ENCODE measurements at regions not wholly inside any gene's neighbourhood (a gene's known extent, or its start where the extent isn't known, plus 50 kb on each side); places are given as distances from the start of the nearest gene placed in this dataset.
"Not testable (repeated sequence)": the region's sequence is repeated elsewhere in the genome, so short reads cannot be mapped to it uniquely, and the experiment has no call there.

DNA sequence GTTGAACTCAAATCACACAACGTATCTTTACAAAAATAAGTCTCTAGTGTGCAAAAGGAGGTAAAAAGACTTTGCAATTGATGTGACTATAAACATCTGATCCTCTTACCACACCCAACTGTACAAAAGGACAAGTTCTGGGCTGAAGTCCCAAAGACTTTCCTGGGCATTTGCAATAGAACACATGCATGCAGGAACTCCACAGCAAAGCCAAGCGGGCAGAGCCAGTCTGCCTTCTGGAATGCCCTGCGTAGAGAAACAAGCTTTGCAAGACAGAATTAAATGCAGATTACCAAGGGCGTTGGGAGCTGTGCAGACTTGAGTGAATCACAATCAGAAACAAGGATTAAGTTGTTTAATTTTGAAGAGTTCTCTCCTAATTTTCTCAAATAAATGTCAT, 208.4 kb upstream of the ZNF521 start:
- DNase-seq (ENCODE audit: low spot score): no peak

DNA sequence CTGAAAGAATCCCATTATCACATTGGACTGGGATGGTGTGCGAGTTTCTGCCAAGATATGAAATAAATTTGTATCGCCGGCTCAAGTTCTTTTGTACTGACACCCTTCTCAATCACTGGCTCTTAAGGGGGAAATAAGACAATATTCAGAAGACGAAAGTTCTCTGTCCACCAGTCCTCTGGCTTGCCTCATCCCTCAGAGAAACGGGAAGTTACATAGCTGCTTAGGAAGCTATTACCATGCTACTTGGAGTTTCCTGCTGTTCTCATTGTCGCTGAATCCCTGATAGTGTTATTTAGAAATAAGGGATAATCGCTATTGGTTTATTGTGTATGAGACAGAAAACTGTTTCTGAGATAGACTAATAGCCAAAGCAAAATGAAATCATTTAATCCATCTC, 205.0 kb upstream of the ZNF521 start:
- no peak for DNase-seq (ENCODE audit: low spot score)

DNA sequence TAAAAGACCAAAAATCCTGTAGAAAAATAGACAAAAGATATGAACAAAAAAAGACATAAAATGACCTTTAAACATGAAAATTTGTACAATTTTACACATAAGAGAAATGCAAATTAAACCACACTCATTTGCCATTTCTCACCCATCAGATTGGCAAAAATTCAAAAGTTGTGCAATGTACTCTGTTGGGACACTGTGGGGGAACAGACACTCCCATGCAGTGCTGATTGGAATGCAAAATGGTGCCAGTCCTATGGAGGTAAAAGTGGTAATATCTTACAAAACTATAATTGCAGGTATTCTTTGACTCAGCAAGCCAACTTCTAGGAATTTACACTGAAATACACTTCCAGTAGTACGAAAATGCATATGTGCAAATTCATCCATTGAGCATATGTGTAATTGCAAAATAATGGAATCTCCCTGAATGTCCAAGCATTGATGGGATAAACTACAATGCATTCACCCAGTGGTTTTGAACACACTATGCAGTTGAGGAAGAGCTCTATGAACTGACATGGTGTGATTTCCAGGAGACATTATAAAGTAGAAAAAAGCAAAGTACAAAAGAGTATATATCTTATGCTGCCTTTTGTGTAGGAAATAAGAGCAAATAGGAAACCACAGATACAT, 201.8 kb upstream of the ZNF521 start:
- DNase-seq (ENCODE audit: low spot score): no peak

DNA sequence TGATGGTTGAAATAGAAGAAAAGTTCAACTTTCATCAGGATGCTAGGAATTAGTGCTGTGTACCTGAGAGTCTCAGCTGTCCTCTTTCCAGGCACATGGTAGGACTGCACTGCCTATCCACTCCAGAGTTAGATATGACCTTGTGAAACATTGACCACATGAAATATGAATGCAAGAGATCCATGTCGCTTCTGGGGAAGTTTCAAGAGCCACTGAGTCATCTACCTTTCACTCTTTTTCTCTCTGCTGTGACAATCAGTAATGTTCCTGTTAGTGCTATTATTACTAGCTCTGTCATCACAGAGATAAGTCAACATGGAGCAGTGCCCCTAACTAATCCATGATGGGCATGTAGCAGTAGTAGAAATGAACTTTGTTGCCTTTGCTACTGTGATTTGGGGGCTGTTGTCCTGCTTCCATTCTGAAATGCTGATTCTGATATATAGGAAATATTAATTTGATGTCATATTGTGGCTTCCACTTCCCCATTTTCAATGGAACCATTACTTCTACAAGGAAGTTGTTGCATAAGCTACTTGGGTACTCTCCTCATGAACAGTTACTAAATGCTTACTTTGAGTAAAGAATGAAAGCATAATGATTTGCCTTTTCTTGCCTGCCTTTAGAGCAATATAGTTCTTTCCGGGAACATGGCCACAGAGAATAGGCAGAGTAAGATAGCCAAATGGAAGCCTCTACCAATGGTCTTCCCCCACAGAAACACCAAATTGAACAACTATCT, 192.8 kb upstream of the ZNF521 start:
- DNase-seq (ENCODE audit: low spot score): no peak

DNA sequence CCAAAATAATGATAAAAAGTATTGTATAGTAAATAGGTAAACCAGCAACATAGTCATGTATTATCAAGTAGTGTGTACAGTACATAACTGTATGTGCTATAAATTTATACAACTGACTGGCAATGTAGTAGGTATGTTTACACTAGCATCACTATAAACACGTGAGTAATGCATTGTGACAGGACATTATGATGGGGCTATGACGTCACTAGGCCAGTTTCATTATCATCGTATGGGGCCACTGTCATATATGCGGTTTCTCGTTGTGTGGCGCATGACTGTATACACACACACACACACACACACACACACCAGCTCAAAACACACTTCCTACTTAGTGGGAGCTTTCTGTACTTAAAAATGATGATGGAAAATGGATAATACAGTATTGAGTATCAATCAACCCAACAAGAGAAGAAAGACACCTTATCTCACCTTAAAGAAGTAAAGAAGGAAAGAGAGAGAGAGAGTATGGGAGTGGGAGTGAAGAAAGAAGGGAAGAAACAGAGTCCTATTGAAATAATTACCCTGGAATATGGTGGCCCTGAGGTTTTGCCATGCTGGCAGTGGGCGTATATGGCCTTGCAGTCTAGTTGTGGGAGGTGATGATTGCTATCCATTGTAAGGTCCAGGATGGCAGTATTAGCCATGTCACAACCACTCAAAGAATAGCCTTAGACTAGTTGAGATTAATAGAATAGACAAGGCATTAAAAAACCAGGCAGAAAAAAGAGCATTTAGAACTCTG, 186.4 kb upstream of the ZNF521 start:
- no peak for DNase-seq (ENCODE audit: low spot score)

DNA sequence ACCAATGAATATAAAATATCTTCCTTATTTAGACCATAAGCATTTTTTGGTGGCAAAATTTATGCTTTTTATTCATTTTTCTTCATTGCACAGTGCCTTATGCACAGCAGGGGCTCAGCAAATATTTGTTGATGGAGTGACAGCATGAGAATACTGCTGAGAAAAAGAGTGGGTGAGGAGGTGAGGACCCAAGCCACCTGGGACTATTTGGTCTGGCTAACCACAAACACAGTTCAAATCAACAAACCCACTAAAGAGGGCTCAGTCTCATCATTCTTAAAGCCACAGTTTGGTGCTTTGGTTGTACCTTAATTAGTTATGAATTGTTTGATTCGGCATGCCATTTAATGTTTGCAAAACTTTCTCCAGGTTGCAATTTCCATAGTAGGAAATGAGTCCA, 183.5 kb upstream of the ZNF521 start:
- DNase-seq (ENCODE audit: low spot score): no peak

DNA sequence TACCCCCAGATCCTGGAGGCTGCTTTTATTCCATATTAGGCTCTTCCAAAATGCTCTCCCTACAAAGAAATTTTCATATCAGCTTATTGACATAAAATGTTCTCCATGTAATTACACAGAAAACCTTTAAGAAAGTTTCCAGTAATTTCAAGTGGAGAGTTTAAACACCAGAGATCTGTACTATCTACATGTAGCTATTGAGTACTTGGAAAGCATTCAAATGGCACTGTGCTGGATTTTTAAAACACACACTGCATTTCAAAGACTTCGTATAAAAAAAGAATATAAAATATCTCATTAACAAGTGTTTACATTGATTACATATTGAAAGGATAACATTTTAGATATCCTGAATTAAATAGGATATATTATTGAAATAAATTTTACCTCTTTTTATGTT, 182.4 kb upstream of the ZNF521 start:
- no peak for DNase-seq (ENCODE audit: low spot score)

DNA sequence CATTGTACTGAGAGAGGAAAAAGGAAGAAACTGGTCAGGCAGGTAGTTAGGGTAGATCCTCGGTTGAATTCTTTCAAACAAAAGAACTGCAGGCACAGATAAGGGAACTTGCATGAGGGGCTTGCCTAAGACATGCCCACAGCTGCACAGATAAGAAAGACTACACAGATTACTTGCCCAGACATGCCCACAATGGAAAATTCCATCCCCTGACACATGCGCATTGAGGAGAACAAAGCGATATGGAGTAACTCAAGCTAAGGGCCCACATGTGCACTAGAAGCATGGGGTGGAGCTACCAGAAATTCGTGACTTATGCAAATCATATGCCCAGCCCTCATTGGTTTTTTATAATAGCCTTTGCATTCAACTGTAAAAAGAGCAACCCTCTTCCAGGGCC, 181.3 kb upstream of the ZNF521 start:
- DNase-seq (ENCODE audit: low spot score): no peak

DNA sequence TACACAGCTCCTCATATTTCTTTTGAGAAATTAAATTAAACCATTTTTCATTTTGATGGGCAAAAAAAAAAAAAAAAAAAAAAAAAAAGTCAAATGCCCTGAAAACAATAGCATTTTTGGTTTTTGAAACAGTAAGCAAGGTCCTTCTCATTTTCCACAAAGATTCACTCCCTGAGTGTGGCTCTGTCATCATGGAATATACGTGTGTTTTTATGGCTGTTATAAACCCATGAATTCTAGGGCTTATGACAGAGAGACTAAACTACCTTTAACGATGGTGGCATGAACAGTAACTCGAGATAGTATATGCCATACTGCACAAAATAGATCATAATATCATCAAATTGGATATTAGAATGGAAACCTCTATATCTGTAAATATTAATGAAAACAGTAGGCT, 179.2 kb upstream of the ZNF521 start:
- no peak for DNase-seq (ENCODE audit: low spot score)

DNA sequence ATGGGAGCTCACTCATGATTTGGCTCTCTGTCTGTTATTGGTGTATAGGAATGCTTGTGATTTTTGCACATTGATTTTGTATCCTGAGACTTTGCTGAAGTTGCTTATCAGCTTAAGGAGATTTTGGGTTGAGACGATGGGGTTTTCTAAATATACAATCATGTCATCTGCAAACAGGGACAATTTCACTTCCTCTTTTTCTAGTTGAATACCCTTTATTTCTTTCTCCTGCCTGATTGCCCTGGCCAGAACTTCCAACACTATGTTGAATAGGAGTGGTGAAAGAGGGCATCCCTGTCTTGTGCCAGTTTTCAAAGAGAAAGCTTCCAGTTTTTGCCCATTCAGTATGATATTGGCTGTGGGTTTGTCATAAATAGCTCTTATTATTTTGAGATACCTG, 173.8 kb upstream of the ZNF521 start:
- DNase-seq (ENCODE audit: low spot score): not testable (repeated sequence)

DNA sequence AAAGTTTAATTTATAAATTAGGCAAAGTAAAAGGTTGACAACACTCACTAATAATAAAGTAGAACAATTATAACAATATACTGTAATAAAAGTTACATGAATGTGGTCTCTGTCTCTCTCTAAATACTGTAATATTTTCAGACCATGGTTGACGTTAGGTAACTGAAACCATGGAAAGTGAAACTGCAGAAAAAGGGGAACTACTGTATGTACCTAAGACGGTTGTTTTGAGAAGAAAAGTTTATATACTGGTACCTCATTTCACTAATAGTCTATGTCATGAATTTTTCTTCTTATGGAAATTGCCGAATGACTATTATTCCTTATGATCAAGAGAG, 166.7 kb upstream of the ZNF521 start:
- no peak for DNase-seq (ENCODE audit: low spot score)

DNA sequence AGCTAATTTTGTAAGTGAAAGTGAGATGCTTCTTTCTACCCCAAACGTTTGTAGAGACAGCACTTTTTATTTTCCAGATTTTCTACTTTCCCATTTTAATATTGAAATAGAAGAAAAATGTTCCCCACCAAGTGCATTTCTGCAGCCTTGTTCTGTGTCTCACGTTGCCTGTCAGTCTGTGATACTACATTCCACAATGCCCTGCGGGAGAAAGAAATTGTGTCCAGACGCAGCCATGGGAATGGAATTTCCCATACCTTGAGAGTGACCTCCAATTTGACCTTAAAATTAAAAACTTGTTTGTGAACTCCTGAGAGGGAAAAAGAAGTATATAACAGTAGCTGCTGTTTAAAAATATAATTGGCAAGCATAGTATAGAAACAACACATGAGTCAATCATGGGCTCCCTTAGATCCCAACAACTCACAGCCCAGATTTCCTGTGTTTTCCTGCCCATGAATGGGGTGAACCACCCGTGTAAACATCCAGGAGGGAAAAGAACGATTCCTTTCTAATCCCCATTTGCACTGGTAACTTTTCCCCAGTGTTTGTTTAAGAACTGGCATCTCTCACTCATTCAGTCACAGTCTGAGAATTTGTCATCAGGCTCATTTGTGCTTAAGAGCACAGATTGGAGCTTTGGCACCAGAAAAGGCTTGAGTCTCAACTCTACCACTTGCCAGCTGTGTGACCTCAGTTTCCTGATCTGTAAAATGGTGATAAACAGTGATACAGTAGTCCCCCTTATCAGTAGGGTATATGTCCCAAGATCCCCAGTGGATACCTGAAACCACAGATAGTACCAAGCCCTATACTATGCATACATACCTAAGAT, 166.1 kb upstream of the ZNF521 start:
- DNase-seq (ENCODE audit: low spot score): no peak

DNA sequence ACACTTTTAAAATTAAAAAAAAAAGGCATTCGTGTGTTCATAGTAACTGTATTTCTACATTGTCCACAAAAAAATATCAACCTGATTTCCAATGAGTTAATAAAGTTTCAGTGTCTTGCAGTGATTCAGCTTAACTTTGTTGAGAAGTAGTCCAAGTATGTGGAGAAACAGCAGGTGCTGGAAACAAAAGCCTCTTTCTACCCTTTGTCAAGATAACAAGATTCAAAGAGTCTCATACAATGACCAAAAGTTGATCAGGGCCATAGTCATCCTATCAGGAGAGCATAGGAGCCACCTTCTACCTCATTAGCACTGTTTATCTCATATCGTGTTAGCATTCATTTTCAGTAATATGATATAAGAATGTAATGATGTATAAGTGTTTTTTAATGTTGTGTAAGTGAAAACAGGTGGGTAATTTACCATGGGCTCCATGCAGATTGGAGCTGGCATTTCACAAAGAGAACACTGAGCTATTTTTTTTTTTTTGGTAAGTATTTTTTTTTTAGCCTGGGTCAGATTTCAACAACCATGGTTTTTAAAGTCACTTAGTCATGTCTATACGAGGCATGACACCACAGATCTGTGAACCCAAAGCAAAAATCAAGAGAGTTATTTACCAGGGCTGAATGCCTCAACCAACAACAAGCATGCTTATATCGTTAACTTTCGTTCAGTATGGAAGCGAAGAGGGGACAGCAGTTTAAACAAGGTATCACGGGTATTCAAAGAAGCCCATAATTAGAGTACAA, 165.0 kb upstream of the ZNF521 start:
- no peak for DNase-seq (ENCODE audit: low spot score)

DNA sequence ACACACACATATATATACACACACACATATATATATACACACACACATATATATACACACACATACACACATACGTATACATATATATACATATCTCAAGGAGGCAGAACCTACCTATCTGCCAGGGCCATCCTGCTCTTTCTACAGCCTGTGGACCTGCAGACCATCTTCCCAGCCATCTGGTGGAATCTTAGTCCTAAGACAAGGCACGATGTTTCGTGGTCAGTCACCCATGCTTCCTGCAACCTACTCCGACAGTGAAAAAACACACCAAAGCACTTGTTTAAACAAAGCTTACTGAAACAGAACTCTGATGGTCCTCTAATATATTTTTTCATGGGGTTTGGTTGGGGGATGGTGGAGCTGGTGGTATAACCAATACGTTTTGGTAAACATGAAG, 164.2 kb upstream of the ZNF521 start:
- DNase-seq (ENCODE audit: low spot score): no peak

DNA sequence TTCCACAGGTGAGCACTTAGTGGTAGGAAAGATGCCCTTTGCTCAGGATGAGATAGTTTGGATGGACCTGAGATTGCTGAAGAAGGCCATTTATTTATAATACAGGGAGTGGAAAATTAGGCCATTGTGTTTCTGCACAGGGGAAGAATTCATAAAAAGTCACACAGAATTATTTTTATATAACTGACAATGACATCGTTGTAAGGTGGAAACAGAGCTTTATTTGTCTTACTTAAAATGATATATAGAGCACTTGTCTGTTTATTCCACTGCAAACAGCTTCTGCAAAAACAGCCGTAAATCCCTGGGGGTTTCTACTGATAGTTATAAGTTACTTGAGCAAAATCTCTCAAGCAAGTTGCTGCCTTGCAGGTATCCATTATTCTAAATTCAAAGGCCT, 158.1 kb upstream of the ZNF521 start:
- DNase-seq (ENCODE audit: low spot score): no peak

DNA sequence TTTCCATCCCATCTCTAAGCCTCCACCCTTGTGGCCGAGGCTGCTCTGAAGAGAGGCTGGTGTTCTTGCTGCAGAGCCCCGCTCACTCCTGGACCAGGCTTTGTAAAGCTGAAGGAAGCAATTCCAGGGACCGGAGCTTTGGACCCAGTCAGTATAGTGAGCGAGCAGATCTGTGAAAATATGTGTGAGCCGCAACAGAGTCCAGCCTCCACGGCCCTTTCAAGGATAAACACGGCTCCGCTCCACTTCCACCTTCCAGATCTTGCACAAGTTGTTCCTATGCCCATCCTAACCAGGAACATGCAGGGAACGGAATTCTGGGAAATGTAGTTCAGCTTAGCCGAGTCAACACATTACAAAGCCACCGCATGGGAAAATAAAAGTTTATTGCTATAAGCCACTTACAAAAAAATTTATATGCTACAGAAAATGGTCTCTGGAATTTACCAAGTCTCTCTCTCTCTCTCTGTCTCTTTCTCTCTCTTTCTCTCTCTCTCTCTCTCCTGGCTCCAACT, 151.7 kb upstream of the ZNF521 start:
- peak; percentile 77 for DNase-seq (ENCODE audit: low spot score)

DNA sequence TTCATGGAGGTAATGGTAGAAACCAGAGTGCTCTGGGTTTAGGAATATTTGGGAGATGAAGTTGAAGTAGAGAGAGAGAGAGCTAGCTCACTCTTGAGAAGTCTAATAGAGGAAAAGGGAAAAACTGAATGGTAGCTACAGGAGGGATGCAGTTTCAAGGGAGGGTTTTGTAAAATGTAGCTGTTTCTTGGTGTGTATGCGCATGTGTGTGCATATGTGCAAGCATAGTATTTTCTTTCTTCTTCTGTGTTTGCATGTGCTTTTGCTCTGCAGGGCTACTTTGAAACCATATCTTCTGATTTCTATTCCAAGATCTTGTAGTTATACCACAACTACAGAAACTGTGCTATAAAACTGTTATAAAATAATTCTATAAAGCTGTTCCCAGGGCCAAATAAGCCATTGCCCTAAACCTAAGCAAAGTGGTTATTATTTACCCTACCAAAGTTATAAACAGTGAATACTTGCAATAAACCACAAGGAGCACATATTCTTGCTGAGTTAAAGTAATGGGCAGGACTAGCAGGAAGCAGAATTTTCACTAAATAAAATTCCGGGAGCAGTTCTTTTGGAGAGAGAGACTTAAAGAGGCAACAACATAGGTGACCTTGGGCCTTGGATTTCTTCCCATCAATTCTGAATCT, 145.3 kb upstream of the ZNF521 start:
- DNase-seq (ENCODE audit: low spot score): no peak

DNA sequence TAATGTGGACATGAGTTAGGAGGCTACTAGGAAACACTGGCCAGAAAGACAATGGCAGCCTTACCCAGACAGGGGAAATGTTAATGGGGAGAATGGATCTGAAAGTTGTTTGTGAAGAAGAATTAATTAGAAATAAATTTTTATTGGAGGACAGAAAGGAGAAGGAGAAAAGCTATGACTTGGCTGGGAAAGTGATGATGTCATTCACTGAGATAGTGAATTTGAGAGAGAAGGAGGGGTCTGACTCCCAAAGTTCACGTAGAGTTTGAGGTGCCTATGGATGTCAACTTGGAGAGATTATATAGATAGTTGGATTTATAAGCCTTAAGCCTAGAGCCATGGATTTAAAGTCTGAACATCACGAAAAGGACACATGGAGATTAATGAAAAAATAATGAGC, 144.6 kb upstream of the ZNF521 start:
- no peak for DNase-seq (ENCODE audit: low spot score)

DNA sequence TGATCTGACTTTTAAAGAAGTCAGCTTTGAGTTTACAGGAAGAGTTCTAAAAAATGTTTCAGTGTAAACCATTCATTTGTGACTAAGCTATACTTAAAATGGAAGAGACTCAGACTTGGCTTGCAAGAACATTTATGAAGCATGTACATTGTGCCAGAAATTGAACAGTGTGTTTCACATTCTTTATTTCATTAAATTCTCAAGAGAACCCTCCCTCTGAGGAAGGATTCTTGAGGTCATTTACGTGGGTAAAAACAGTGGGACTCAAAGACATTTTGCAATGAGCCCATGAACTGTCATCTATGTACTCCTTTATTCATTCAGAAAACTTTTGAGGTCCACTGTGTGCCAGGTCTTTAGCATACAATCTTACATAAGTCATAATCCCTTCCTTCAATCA, 143.6 kb upstream of the ZNF521 start:
- DNase-seq (ENCODE audit: low spot score): no peak

DNA sequence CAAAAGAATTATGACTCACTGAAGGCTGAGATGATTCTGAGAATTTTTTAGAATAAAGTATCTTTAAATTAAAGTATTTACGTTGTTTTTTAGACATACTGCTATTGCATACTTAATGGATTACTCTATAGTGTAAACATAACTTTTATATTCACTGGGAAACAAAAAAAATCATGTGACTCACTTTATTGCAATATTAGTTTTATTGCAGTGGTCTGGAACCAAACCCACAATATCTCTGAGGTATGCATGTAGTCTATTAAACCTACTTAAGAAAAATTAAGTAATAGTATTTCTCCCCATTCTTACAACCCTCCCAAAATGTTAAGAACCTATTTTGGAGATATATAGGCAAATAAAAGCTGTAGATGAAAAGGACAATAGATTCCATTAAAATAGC, 142.9 kb upstream of the ZNF521 start:
- no peak for DNase-seq (ENCODE audit: low spot score)

DNA sequence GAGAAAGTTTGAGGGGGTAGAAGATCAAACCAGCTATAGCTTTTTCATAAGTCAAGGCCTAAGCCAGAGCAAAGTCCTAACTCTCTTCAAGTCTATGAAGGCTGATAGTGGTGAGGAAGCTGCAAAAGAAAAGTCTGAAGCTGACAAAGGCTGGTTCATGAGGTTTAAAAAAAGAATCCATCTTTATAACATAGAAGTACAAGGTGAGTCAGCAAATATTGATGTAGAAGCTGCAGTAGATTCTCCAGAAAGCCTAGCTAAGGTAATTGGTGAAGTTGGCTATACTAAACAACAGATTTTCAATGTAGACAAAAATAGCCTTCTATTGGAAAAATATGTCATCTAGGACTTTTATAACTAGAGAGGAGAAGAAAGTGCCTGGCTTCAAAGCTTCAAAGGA, 141.4 kb upstream of the ZNF521 start:
- no peak for DNase-seq (ENCODE audit: low spot score)

Measured in AG08395 (cell line).